Breast epithelium (tissue), 3 donors: ENCODE measurements at regions not wholly inside any gene's neighbourhood (a gene's known extent, or its start where the extent isn't known, plus 50 kb on each side); places are given as distances from the start of the nearest gene placed in this dataset.

ENCODE experiments used
- POLR2A ChIP-seq: fragments of 450-650 bp; IDR thresholded peaks from one replicate; pipeline ENCODE4 v1.6.1; 2016; ENCODE audit warnings: antibody characterized with exemption, mild to moderate bottlenecking, moderate library complexity
- POLR2AphosphoS5 ChIP-seq, 3 donors: sonication (generic); formaldehyde crosslinking; IDR thresholded peaks; one replicate each; pipeline ENCODE4 v1.6.1; 2017; ENCODE audit warnings: antibody characterized with exemption in 3 of 3
- TF ChIP-seq, protein P1 (sequence below), 3 donors: fragments of 450-650 bp; IDR thresholded peaks; one replicate each; pipeline ENCODE4 v1.5.1; 2016 to 2017; ENCODE audit warnings: antibody characterized with exemption in 3 of 3, mild to moderate bottlenecking in 3 of 3, moderate library complexity in 3 of 3

DNA sequence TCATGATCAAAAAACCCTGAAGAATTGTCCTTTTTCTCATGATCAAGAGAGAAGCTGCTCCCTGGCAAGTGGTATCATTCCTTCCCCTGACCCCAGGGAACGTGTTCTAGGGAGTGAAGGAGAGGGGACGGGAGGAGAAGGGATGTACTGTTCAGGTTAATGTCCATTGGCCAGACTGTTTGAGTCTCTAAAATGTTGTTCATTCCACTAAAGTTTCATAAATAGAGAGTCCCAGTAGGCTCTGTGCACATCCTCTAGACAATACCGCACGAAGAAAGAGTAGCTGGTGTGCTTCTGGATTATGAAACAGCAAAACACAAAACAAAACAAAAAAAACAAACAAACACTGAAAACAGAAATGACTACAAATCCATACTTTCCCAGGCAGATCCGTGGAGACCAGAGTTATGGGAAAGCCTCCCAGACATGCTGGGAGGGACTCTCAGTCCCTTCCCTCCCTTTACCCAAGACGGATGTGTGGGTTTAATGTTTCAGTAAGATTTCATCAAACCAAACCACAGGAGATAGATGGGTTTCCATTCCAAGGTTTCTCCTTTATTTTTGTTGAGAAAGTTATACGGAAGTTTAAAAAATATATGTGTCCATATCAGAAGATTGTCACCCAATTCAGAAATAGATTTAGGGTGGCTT lies 66.5 kb upstream of the TNS3 start:
- TF ChIP-seq POLR2AphosphoS5 (IDR thresholded peaks at IDR 0.05) = no peak
- TF ChIP-seq, protein P1, sequence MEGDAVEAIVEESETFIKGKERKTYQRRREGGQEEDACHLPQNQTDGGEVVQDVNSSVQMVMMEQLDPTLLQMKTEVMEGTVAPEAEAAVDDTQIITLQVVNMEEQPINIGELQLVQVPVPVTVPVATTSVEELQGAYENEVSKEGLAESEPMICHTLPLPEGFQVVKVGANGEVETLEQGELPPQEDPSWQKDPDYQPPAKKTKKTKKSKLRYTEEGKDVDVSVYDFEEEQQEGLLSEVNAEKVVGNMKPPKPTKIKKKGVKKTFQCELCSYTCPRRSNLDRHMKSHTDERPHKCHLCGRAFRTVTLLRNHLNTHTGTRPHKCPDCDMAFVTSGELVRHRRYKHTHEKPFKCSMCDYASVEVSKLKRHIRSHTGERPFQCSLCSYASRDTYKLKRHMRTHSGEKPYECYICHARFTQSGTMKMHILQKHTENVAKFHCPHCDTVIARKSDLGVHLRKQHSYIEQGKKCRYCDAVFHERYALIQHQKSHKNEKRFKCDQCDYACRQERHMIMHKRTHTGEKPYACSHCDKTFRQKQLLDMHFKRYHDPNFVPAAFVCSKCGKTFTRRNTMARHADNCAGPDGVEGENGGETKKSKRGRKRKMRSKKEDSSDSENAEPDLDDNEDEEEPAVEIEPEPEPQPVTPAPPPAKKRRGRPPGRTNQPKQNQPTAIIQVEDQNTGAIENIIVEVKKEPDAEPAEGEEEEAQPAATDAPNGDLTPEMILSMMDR (IDR thresholded peaks at IDR 0.05) = no peak
- no peak for TF ChIP-seq POLR2A
